Skeletal muscle satellite cell (primary cell): ENCODE measurements at regions not wholly inside any gene's neighbourhood (a gene's known extent, or its start where the extent isn't known, plus 50 kb on each side); places are given as distances from the start of the nearest gene placed in this dataset.
"Not testable (repeated sequence)": the region's sequence is repeated elsewhere in the genome, so short reads cannot be mapped to it uniquely, and the experiment has no call there.

Source experiments
- H3K27me3 ChIP-seq: 2 replicates; pipeline ENCODE4 v1.7.0; 2013; ENCODE audit warnings: low read length; ENCODE audit not compliant: control insufficient read depth, insufficient read depth
- H3K36me3 ChIP-seq: 2 replicates; pipeline ENCODE4 v1.7.0; 2013; ENCODE audit warnings: mild to moderate bottlenecking, control low read depth, low read length; ENCODE audit not compliant: insufficient read depth
- H3K4me1 ChIP-seq: 2 replicates; pipeline ENCODE4 v1.7.0; 2013; ENCODE audit warnings: low read length; ENCODE audit not compliant: control insufficient read depth, insufficient read depth
- H3K4me2 ChIP-seq: 2 replicates; pipeline ENCODE4 v1.7.0; 2013; ENCODE audit warnings: mild to moderate bottlenecking, low read length
- H3K4me3 ChIP-seq: 2 replicates; pipeline ENCODE4 v1.7.0; 2013; ENCODE audit warnings: low read length
- H3K9ac ChIP-seq: 2 replicates; pipeline ENCODE4 v1.7.0; 2013; ENCODE audit warnings: mild to moderate bottlenecking, low read depth, low read length, moderate library complexity
- H3K9me3 ChIP-seq: replicated peaks from 2 replicates; pipeline ENCODE4 v1.7.0; 2013; ENCODE audit warnings: mild to moderate bottlenecking, control low read depth, low read length

DNA sequence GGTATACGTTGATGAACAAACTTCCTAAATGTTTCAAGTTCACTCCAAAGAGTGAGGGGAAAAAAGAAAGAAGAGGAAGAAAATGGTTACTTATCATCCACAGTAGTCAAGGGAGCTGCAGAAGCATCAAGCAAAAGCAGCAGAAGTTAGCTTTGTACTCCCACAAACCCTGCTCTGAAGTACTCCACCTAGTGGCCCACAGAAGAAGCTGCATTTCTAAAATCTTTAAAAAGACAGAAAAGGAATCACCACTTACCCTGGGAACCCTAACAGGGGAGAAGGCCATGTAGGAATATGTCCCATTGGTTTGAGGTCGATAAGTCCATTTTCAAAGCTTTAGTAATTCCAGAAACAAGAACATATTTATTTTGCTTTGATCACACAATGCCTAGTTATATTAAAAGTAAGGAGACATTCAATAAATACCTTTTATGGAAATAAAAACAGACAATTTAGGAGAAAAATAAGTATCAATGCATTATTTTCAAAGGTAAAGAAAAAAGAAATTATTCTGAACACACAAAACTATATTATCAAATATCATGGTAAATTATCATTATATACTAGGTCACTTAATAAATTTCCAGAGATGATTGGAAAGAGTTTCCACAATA, 900.5 kb upstream of the DEFB115 start:
- not testable (repeated sequence) for H3K9ac ChIP-seq, H3K4me2 ChIP-seq, H3K4me3 ChIP-seq, H3K9me3 ChIP-seq, H3K27me3 ChIP-seq, H3K4me1 ChIP-seq, H3K36me3 ChIP-seq

DNA sequence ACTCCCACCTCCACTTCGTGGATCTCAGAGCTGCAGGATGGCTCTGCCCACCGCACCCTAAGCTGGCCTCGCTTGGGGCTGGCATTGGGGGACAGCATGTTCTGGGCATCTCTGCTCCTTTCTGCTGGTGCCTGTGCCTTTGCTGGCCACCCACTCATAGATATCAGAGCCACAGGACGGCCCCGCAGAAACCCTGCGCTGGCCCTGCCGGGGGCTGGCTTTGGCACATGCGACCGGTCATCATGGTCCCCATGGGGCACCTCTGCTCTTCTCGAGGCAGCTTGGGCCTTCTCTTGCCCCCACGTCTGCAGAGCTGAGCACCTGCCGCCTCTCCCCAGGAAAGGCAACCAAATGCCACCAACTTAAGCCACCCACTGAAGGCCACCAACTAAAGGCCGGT, 895.7 kb upstream of the DEFB115 start:
- not testable (repeated sequence) for H3K27me3 ChIP-seq, H3K4me3 ChIP-seq, H3K9me3 ChIP-seq, H3K9ac ChIP-seq, H3K4me1 ChIP-seq, H3K4me2 ChIP-seq, H3K36me3 ChIP-seq

DNA sequence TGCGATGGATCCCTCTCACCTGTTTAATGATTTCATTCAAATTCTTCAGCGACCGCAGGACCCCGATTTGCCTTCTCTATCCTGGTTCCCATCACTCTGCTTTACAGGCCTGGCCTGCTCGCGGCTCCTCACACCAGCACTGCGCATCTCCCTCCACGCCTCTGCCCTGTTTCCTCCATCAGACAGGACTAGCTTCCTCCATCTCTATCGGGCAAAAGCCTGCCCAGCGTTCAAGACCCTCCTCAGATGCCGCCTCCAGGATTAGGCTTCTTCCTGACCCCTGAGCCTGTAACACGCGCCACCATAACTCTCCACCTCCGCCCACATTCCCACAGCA, 881.1 kb upstream of the DEFB115 start:
- peak overlapping the region; percentile 81 for H3K4me2 ChIP-seq
- H3K9ac ChIP-seq: peak overlapping the region; percentile 43
- not testable (repeated sequence) for H3K9me3 ChIP-seq, H3K4me1 ChIP-seq, H3K36me3 ChIP-seq, H3K27me3 ChIP-seq
- peak overlapping the region; percentile 83 for H3K4me3 ChIP-seq

DNA sequence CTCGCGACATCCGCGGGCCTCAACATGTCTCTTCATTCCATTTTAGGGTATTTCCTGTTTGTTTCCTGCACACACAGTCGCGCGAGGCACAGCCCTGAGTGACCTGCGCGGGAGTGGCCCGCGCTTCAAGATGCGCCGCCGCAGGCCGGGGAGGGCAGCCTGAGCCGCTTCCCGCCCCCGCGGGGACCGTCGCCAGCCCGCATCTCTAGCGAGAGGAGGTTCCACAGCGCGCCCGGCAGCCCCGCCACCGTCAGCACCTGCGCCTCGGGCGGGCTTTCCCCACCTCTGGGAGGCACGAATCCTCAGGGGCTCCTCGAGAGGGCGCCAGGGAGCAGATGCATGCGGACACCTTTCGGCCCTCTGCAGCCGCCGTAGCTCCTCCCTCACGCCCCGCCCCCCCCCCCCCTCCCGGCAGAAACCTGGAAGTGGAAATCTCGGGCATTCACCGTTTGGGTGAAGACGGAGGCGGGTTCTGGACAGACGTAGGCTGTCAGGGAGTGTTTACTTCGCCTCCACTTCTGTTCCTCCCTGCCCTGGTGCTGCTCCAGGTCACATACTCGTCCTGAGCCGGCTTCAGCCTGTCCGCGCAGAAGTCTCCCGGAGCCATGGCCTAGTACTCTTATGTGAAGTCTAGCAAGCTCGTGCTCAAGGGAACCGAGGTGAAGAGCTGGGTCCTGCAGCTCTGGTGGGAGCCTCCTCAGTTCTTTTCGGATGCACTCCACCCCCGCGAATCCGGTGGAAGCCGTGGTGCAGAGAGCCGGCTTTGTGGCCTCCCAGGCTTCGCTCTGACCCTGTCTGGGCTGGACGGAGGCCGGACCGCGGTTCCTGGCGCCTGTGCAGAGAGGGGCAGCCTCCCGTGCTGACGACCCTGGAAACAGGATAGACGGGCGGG, 880.5 kb upstream of the DEFB115 start:
- Histone ChIP-seq H3K4me3 (peak overlapping the region; percentile 83), H3K36me3 (no peaks in the 10 kb centered on the region), H3K9me3 (no peaks in the 10 kb centered on the region), H3K4me1 (no peaks in the 10 kb centered on the region), H3K4me2 (peak overlapping the region; percentile 81), H3K9ac (peak overlapping the region; percentile 87), H3K27me3 (no peaks in the 10 kb centered on the region)

DNA sequence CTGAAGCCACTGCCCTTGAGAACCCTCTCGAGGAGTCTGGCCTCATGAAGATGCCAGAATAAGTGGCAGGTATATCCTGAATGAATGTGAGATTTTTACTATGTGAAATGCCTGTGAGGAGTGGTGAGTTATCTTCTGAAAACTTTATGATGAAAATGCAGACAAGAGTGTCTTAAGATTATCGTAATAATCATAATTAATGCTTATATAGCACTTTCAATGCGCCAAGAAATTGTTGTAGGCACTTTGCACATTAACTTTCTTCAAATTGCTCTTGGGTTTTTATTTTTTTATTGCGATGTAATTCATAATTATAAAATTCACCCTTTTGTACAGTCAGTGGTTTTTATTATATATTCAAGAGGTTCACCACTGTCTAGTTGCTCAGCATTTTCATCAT, 879.1 kb upstream of the DEFB115 start:
- H3K36me3 ChIP-seq, H3K4me1 ChIP-seq, H3K4me3 ChIP-seq, H3K27me3 ChIP-seq, H3K9ac ChIP-seq, H3K9me3 ChIP-seq: not testable (repeated sequence)
- H3K4me2 ChIP-seq: peak overlapping the region; percentile 41

DNA sequence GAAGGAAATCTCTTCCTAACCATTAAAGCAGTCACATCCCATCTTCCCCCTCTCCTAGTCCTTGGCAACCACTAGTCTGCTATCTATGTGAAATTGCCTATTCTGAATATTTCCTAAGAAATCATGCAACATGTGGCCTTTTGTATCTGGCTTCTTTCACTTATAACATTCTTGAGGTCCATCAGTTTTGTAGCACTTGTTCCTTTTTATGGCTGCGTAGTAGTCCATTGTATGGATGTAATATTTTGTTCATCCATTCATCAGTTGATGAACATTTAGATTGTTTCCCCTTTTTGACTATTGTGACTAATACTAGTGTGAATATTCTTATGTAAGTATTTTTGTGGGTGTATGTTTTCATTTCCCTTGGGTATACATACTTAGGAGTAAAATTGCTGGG, 878.7 kb upstream of the DEFB115 start:
- not testable (repeated sequence) for H3K4me2 ChIP-seq, H3K9ac ChIP-seq, H3K4me1 ChIP-seq, H3K4me3 ChIP-seq, H3K9me3 ChIP-seq, H3K27me3 ChIP-seq, H3K36me3 ChIP-seq

DNA sequence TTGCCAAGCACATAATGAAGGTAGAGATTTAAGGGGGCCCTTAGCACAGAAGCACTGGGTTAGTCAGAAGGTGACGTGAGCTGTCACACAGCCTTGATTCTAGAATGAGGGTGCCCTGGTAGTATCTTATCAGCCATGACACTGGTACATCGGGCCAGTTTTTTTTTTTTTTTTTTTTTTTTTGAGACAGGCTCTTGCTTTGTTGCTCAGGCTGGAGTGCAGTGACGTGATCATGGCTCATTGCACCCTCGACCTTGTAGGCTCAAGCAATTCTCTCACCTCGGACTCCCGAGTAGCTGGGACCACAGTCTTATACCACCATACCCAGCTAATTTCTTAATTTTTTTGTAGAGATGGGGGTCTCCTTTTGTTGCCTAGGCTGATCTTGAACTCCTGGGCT, 872.6 kb upstream of the DEFB115 start:
- H3K9me3 ChIP-seq, H3K9ac ChIP-seq: not testable (repeated sequence)

DNA sequence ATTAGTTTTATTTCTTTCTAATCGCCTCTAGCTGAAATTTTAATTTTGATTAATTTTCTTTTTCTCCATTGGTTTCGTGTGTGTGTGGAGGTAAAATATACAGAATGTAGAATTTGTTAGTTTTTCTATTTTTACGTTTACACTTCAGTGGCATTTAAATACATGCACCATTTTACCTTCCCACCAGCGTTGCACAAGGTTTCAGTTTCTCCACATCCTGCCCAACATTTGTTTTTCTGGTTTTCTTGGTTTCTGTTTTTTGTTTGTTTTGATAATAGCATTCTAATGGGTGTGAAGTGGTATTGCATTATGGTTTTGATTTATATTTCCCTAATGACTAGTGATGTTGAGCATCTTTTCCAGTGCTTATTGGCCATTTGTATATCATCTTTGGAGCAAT, 871.4 kb upstream of the DEFB115 start:
- H3K4me1 ChIP-seq, H3K9ac ChIP-seq, H3K4me3 ChIP-seq, H3K9me3 ChIP-seq, H3K4me2 ChIP-seq, H3K27me3 ChIP-seq, H3K36me3 ChIP-seq: not testable (repeated sequence)

More for the DNA sequence above, 872.6 kb upstream of the DEFB115 start:
- H3K4me1 ChIP-seq, H3K27me3 ChIP-seq, H3K36me3 ChIP-seq, H3K4me2 ChIP-seq, H3K4me3 ChIP-seq: not testable (repeated sequence)

DNA sequence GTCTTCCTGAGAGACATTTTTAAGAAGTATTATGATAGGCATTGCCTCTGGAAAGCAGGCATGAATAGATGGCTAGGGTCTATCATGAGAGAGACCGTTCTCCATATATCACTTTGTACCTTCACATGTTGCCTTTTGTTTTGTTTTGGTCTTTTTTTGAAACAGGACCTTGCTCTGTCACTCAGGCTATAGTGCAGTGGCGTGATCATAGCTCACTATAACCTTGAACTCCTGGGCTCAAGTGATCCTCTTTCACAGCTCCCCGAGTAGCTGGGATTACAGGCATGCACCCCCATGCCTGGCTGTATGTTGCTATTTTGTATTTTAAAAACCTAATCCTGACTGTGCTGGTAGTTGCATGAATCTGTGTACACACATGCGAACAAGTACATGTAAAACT, 869.6 kb upstream of the DEFB115 start:
- not testable (repeated sequence) for H3K9ac ChIP-seq, H3K9me3 ChIP-seq, H3K4me2 ChIP-seq, H3K36me3 ChIP-seq, H3K27me3 ChIP-seq, H3K4me1 ChIP-seq, H3K4me3 ChIP-seq

DNA sequence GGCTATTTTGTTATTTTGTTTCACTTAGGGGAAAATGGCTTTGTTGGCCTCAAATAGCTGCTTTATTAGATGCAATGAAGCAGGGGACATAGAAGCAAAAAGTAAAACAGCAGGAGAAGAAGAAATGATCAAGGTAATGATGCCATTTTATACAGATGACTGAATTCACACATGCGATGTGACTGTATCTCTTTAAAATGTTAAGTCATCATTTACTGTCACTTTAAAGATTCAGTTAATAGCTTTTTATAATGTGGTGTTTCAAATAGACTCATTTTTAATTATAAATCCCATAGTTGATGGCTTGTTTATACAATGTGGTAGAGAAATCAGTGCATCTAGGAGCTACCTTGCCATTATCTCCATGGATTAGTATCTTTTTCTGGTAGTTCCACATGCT, 863.9 kb upstream of the DEFB115 start:
- H3K4me3 ChIP-seq, H3K36me3 ChIP-seq, H3K9ac ChIP-seq, H3K9me3 ChIP-seq, H3K27me3 ChIP-seq, H3K4me2 ChIP-seq, H3K4me1 ChIP-seq: not testable (repeated sequence)

DNA sequence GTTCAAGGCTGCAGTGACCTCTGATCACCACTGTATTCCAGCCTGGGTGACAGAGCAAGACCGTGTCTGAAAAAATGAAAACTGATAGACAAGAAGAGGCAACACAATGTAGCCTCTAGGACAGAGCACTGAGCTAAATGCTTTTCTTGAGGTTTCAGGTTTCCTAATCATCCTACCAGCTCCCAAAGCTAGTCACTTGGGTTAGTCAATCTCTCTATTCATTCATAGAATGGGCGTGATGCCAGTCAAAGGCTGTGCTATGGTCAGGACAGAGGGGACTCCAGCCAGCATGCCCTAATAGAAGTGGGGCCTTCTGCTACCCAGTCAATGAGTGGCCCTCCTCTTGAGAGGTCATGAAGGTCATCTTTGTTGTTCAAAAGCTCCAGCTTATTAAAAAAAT, 860.4 kb upstream of the DEFB115 start:
- not testable (repeated sequence) for H3K9me3 ChIP-seq, H3K4me2 ChIP-seq, H3K9ac ChIP-seq, H3K27me3 ChIP-seq, H3K36me3 ChIP-seq, H3K4me3 ChIP-seq, H3K4me1 ChIP-seq

DNA sequence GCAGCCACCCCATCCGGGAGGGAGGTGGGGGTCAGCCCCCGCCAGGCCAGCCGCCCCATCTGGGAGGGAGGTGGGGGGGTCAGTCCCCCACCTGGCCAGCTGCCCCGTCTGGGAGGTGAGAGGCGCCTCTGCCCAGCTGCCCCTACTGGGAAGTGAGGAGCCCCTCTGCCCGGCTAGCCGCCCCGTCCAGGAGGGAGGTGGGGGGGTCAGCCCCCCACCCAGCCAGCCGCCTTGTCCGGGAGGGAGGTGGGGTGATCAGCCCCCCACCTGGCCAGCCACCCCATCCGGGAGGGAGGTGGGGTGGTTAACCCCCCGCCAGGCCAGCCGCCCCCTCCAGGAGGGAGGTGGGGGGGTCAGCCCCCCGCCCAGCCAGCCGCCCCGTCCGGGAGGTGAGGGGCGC, 852.4 kb upstream of the DEFB115 start:
- not testable (repeated sequence) for H3K36me3 ChIP-seq, H3K9me3 ChIP-seq, H3K4me2 ChIP-seq, H3K27me3 ChIP-seq, H3K4me3 ChIP-seq, H3K4me1 ChIP-seq, H3K9ac ChIP-seq
